ENCODE measurements at regions not wholly inside any gene's neighbourhood (a gene's known extent, or its start where the extent isn't known, plus 50 kb on each side); places are given as distances from the start of the nearest gene placed in this dataset.
"Not testable (repeated sequence)": the region's sequence is repeated elsewhere in the genome, so short reads cannot be mapped to it uniquely, and the experiment has no call there.

DNA sequence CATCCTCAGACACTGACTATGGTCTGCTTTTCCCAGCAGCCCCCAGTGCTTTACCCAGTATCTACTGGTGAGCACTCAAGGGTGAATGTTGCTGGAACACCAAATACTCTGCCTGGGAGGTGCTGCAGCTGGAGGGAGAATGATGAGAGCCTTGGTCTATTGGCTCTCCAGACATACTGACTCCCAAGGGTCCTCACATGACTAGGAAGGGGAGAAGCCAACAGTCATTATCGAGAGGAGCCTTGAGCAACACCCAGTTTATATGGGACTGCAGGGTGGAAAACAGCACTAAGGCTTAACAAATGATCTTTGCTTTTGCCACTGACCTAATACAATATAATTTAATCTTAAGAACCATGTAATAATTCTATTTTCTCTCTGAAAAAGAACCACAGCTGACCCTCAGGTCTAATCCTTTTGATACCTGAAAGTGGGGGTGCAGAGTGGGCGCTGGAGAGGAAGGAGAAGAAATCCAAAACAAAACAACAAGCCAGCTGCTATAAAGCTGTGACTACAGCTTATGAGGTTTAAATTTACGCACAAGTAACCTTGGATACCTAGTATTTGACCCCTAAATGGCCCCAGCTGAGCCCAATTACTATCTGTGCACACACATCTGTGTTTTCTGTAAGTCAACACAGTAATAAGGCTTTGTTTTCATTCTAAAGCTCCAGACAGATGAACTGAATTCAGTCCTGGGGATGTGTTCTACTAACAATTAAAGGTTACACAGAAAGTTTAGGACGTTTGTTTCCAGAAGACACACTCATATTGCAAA is 107.8 kb upstream of the GRIP1 start:
- no peak for DNase-seq (ENCODE audit: low read depth in 1 of 2, low spot score in 1 of 2)

GRCh38 chr12:66799551-66799950 is 120.7 kb upstream of the GRIP1 start:
- in situ Hi-C loops (cut with HindIII; ENCODE audit: low pct_unique_long_range_greater_than_20kb, low sequenced_read_pairs), result no loop called here
- DNase-seq (ENCODE audit: low read depth in 1 of 2, low spot score in 1 of 2), result no peak
- TF ChIP-seq JUND (IDR thresholded peaks at IDR 0.05; ENCODE audit: low read depth), result no peak

More for the DNA sequence above, 107.8 kb upstream of the GRIP1 start:
- in situ Hi-C loops (cut with HindIII; ENCODE audit: low pct_unique_long_range_greater_than_20kb, low sequenced_read_pairs), result no loop called here
- TF ChIP-seq JUND (IDR thresholded peaks at IDR 0.05; ENCODE audit: low read depth), result no peak

- no peak for TF ChIP-seq JUND (IDR thresholded peaks at IDR 0.05; ENCODE audit: low read depth)
- no peak for DNase-seq (ENCODE audit: low read depth in 1 of 2, low spot score in 1 of 2)
- in situ Hi-C loops (cut with HindIII; ENCODE audit: low pct_unique_long_range_greater_than_20kb, low sequenced_read_pairs), result no loop called here
These were observed 121.2 kb upstream of the GRIP1 start for GRCh38 chr12:66800046-66800445.

DNA sequence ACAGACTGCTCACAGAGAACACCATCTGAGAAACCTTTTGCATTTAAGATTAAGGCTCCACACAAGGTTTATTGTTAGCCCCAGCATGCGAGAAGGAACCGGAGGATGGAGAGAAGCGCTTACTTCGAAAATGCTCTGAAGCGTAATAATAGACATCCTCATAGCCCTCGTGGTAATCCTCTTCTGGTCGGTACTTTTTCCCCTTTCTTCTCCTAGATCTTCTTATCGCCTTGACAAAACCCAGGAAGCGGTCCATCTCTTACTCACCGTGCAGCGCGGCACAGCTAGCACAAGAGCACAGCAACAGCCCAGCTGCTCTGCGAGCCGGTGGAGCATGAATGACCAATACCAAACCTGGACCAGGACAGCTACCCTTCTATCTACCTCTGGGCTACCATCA is 125.1 kb upstream of the GRIP1 start:
- DNase-seq (ENCODE audit: low read depth in 1 of 2, low spot score in 1 of 2), result no peak
- in situ Hi-C loops (cut with HindIII; ENCODE audit: low pct_unique_long_range_greater_than_20kb, low sequenced_read_pairs), result no loop called here
- no peak for TF ChIP-seq JUND (IDR thresholded peaks at IDR 0.05; ENCODE audit: low read depth)

- TF ChIP-seq JUND (IDR thresholded peaks at IDR 0.05; ENCODE audit: low read depth), result no peak
- no peak for DNase-seq (ENCODE audit: low read depth in 1 of 2, low spot score in 1 of 2)
- in situ Hi-C loops (cut with HindIII; ENCODE audit: low pct_unique_long_range_greater_than_20kb, low sequenced_read_pairs), result no loop called here
These were observed 125.7 kb upstream of the GRIP1 start for GRCh38 chr12:66804563-66804974.

DNA sequence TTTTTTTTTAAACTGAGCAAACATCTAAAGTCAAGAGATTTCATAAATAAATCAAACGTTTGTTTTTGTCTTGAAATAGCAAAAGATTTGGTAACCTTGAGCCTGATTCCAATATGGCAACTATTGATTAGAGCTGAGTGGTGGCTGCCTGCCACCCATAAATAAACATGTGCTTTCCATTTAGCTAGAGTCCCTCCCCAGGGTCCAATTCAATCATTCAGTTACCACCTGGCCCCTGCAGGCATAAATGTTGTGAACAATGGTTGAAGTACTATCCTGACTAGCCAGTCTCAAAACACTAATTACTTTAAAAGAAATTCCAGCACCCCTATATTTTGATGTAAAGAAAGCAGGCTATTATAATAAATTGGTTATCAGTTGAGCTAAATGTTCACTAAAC is 129.7 kb upstream of the GRIP1 start:
- in situ Hi-C loops (cut with HindIII; ENCODE audit: low pct_unique_long_range_greater_than_20kb, low sequenced_read_pairs), result no loop called here
- no peak for TF ChIP-seq JUND (IDR thresholded peaks at IDR 0.05; ENCODE audit: low read depth)
- no peak for DNase-seq (ENCODE audit: low read depth in 1 of 2, low spot score in 1 of 2)

GRCh38 chr12:66813137-66813892 is 134.4 kb upstream of the GRIP1 start:
- TF ChIP-seq JUND (IDR thresholded peaks at IDR 0.05; ENCODE audit: low read depth), result no peak
- DNase-seq (ENCODE audit: low read depth in 1 of 2, low spot score in 1 of 2), result peak in 1 of 2 experiments; percentile 14
- in situ Hi-C loops (cut with HindIII; ENCODE audit: low pct_unique_long_range_greater_than_20kb, low sequenced_read_pairs), result no loop called here

- no peak for DNase-seq (ENCODE audit: low read depth in 1 of 2, low spot score in 1 of 2)
- TF ChIP-seq JUND (IDR thresholded peaks at IDR 0.05; ENCODE audit: low read depth), result no peak
- in situ Hi-C loops (cut with HindIII; ENCODE audit: low pct_unique_long_range_greater_than_20kb, low sequenced_read_pairs), result no loop called here
These were observed 140.7 kb upstream of the GRIP1 start for GRCh38 chr12:66819587-66819986.

DNA sequence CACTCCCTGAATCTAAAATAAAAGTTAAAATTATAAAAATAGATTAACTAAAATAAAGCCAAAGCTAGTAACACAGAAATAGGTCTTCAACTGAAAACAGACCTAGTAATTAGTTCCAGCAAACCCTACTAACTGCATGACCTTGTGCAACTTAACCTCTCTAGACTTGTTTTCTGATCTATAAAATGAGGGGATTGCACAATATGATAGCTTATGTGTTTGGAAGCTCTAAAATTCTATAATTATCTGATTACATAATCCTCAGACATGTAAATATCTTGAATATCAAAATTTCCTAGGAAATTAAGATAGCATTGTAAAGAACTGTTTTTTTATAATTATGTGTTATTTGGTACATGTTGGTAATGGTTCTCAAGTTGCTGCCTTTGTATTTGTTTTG is 144.1 kb upstream of the GRIP1 start:
- no peak for TF ChIP-seq JUND (IDR thresholded peaks at IDR 0.05; ENCODE audit: low read depth)
- in situ Hi-C loops (cut with HindIII; ENCODE audit: low pct_unique_long_range_greater_than_20kb, low sequenced_read_pairs), result no loop called here
- DNase-seq (ENCODE audit: low read depth in 1 of 2, low spot score in 1 of 2), result no peak

DNA sequence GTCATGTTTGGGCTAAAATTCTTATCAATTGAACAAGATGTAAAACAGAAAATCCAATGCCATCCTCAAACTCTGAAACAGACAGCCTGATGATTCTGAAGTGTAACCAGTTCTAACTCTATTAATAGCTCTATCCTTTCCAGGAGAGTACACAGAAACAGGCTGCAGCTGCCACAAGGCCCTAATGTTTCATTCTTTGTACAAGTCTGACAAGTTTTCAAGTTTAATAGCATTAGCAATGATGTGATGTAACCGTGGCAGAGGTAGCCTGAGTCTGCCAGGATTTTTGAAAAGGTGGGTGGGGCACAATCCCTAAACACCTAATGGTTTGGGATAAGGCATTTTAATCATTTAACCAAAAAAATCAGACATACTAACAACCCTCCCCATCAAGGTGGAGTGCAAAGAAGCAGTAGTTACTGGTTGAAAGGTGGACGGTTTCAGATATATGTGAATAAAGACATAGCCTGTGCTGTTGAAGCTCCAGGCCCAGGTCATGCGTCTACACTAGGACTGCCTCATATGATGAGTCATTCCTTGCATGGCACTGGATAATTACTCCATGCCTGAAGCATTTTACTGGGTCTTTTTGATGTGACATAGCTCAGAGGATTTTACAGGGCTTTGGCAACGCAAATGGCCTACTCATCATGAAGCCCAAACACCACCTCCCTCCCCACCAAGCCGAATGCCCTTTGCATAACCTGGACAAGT is 145.1 kb upstream of the GRIP1 start:
- TF ChIP-seq JUND (IDR thresholded peaks at IDR 0.05; ENCODE audit: low read depth), result no peak
- in situ Hi-C loops (cut with HindIII; ENCODE audit: low pct_unique_long_range_greater_than_20kb, low sequenced_read_pairs), result no loop called here
- peak in 1 of 2 experiments; percentile 20 for DNase-seq (ENCODE audit: low read depth in 1 of 2, low spot score in 1 of 2)

GRCh38 chr12:66825921-66826320 is 147.0 kb upstream of the GRIP1 start:
- DNase-seq (ENCODE audit: low read depth in 1 of 2, low spot score in 1 of 2); in situ Hi-C loops (cut with HindIII; ENCODE audit: low pct_unique_long_range_greater_than_20kb, low sequenced_read_pairs): not testable (repeated sequence)

GRCh38 chr12:66829660-66830325 is 150.9 kb upstream of the GRIP1 start:
- no peak for TF ChIP-seq JUND (IDR thresholded peaks at IDR 0.05; ENCODE audit: low read depth)
- DNase-seq (ENCODE audit: low read depth in 1 of 2, low spot score in 1 of 2), result no peak
- in situ Hi-C loops (cut with HindIII; ENCODE audit: low pct_unique_long_range_greater_than_20kb, low sequenced_read_pairs), result no loop called here
